A549 (cell line): ENCODE measurements at regions not wholly inside any gene's neighbourhood (a gene's known extent, or its start where the extent isn't known, plus 50 kb on each side); places are given as distances from the start of the nearest gene placed in this dataset.

Experiments used
- ATAC-seq, 2 experiments: fragments of 200-7000 bp in 1 of 2; fragments of >200 bp in 1 of 2; cut with Nextera tagmentation in 1 of 2; cut with Tn5 transposase in 1 of 2; 3 replicates each; pipeline versions ENCODE4 v1.8.0 to v1.9.1; 2018 to 2020; ENCODE audit warnings: mild to moderate bottlenecking in 1 of 2, moderate library complexity in 1 of 2
- CTCF ChIA-PET: fragments of 300-600 bp; sonication (Branson Sonifier 250); formaldehyde crosslinking; extraction: SDS; loops from one replicate; lab custom pipeline; 2021; ENCODE audit warnings: antibody characterized with exemption, inconsistent platforms; lab: Yijun Ruan, JAX
- POLR2A ChIA-PET: fragments of 350-600 bp; formaldehyde crosslinking; extraction: SDS; loops from one replicate; lab custom pipeline; 2021; ENCODE audit warnings: antibody characterized with exemption, inconsistent platforms; lab: Yijun Ruan, JAX
- DNase-seq, 2 experiments: peaks; one replicate each; pipeline versions ENCODE4 v3.0.0 to v3.0.0-alpha.2; 2011 to 2016; ENCODE audit warnings: low read depth in 1 of 2, low spot score in 1 of 2
- FAIRE-seq: peaks from 2 replicates; lab custom pipeline; 2011; peaks lifted over from hg19 to GRCh38; lab: Jason Lieb, UNC
- H3K27ac ChIP-seq, 2 experiments: fragments of >200 bp; sonication (Bioruptor Twin); formaldehyde crosslinking; 3 replicates each; pipeline ENCODE4 v1.5.1; 2016 to 2017
- H3K4me1 ChIP-seq: fragments of >200 bp; sonication (Bioruptor Twin); formaldehyde crosslinking; 3 replicates; pipeline ENCODE4 v1.6.1; 2016
- H3K4me2 ChIP-seq: fragments of >200 bp; sonication (Bioruptor Twin); formaldehyde crosslinking; 3 replicates; pipeline ENCODE4 v1.6.1; 2016
- H3K4me3 ChIP-seq: fragments of >200 bp; sonication (Bioruptor Twin); formaldehyde crosslinking; 3 replicates; pipeline ENCODE4 v1.5.1; 2016
- H3K9me3 ChIP-seq: fragments of >200 bp; sonication (Bioruptor Twin); formaldehyde crosslinking; 3 replicates; pipeline ENCODE4 v1.6.1; 2016
- CBX8 ChIP-seq: fragments of 200-600 bp; sonication (generic); IDR thresholded peaks from 2 replicates; pipeline ENCODE4 v1.6.1; 2016
- CEBPB ChIP-seq, 2 experiments: fragments of >200 bp in 1 of 2; sonication (Bioruptor Twin) in 1 of 2; formaldehyde crosslinking in 1 of 2; IDR thresholded peaks; 2 replicates each; pipeline ENCODE4 v1.6.1; 2012 to 2016
- CHD2 ChIP-seq: fragments of 150-350 bp; IDR thresholded peaks from 2 replicates; pipeline ENCODE4 v1.6.1; 2014; ENCODE audit warnings: low read length; ENCODE audit not compliant: partially characterized antibody
- CTCF ChIP-seq: fragments of >200 bp; sonication (Bioruptor Twin); formaldehyde crosslinking; IDR thresholded peaks from 3 replicates; pipeline ENCODE4 v1.5.1; 2016
- EHF ChIP-seq: fragments of 250-450 bp; sonication (Bioruptor Pico); IDR thresholded peaks from 2 replicates; pipeline ENCODE4 v1.5.0; 2020; ENCODE audit warnings: mild to moderate bottlenecking
- ELK1 ChIP-seq: fragments of 150-350 bp; IDR thresholded peaks from 2 replicates; pipeline ENCODE4 v1.6.1; 2014; ENCODE audit warnings: low read depth, mild to moderate bottlenecking, low read length
- EP300 ChIP-seq, 2 experiments: fragments of >200 bp; sonication (Bioruptor Twin); formaldehyde crosslinking; IDR thresholded peaks; 2 replicates in 1 of 2; 3 replicates in 1 of 2; pipeline ENCODE4 v1.6.1; 2016 to 2017
- ESRRA ChIP-seq: fragments of 150-350 bp; IDR thresholded peaks from 2 replicates; pipeline ENCODE4 v1.6.1; 2014; ENCODE audit warnings: mild to moderate bottlenecking, low read length, borderline replicate concordance
- FOSB ChIP-seq: fragments of 250-450 bp; sonication (Bioruptor Pico); IDR thresholded peaks from 2 replicates; pipeline ENCODE4 v1.5.0; 2020; ENCODE audit warnings: mild to moderate bottlenecking, moderate library complexity
- FOXS1 ChIP-seq: fragments of 250-450 bp; sonication (Bioruptor Pico); IDR thresholded peaks from 2 replicates; pipeline ENCODE4 v1.5.0; 2020; ENCODE audit warnings: mild to moderate bottlenecking, moderate library complexity
- HES2 ChIP-seq: fragments of >200 bp; sonication (Bioruptor Twin); formaldehyde crosslinking; IDR thresholded peaks from 2 replicates; pipeline ENCODE4 v1.6.1; 2016
- HEYL ChIP-seq: fragments of 250-450 bp; sonication (Bioruptor Pico); IDR thresholded peaks from 2 replicates; pipeline ENCODE4 v1.8.0; 2021; ENCODE audit warnings: mild to moderate bottlenecking, moderate library complexity
- HOXB13 ChIP-seq: fragments of 250-450 bp; sonication (Bioruptor Pico); IDR thresholded peaks from 2 replicates; pipeline ENCODE4 v1.5.0; 2020; ENCODE audit warnings: low read depth, mild to moderate bottlenecking, moderate library complexity
- JUN ChIP-seq, 2 experiments: fragments of >200 bp; sonication (Bioruptor Twin); formaldehyde crosslinking; IDR thresholded peaks; 2 replicates in 1 of 2; 3 replicates in 1 of 2; pipeline ENCODE4 v1.6.1; 2016 to 2017
- KDM1A ChIP-seq: fragments of 200-600 bp; sonication (generic); IDR thresholded peaks from 2 replicates; pipeline ENCODE4 v1.6.1; 2016; ENCODE audit warnings: low read depth, mild to moderate bottlenecking
- KDM5A ChIP-seq: fragments of 200-600 bp; sonication (generic); IDR thresholded peaks from 2 replicates; pipeline ENCODE4 v1.6.1; 2016; ENCODE audit warnings: antibody characterized with exemption, mild to moderate bottlenecking
- MAFK ChIP-seq: fragments of 450-650 bp; IDR thresholded peaks from 2 replicates; pipeline ENCODE4 v1.6.1; 2014; ENCODE audit not compliant: partially characterized antibody
- MAZ ChIP-seq: fragments of 150-350 bp; IDR thresholded peaks from 2 replicates; pipeline ENCODE4 v1.6.1; 2014; ENCODE audit warnings: antibody characterized with exemption, low read depth, low read length, borderline replicate concordance
- NFE2L2 ChIP-seq: fragments of 150-350 bp; conservative IDR thresholded peaks from 2 replicates; pipeline ENCODE4 v1.6.1; 2014; ENCODE audit warnings: low read length
- NPAS2 ChIP-seq: fragments of 250-450 bp; sonication (Bioruptor Pico); IDR thresholded peaks from 2 replicates; pipeline ENCODE4 v1.8.0; 2022; ENCODE audit warnings: mild to moderate bottlenecking, moderate library complexity, borderline replicate concordance
- PHF8 ChIP-seq: fragments of 200-600 bp; sonication (generic); IDR thresholded peaks from 2 replicates; pipeline ENCODE4 v1.6.1; 2016; ENCODE audit warnings: low read depth, mild to moderate bottlenecking, antibody characterized with exemption, moderate library complexity, borderline replicate concordance
- POLR2AphosphoS2 ChIP-seq: conservative IDR thresholded peaks from 2 replicates; pipeline ENCODE4 v1.6.1; 2012; ENCODE audit warnings: low read length, improper control_type of control experiment, inconsistent platforms
- RAD21 ChIP-seq, 2 experiments: fragments of >200 bp in 1 of 2; sonication (Bioruptor Twin) in 1 of 2; formaldehyde crosslinking in 1 of 2; IDR thresholded peaks in 1 of 2; conservative IDR thresholded peaks in 1 of 2; 2 replicates in 1 of 2; 3 replicates in 1 of 2; pipeline ENCODE4 v1.6.1; 2012 to 2018; ENCODE audit warnings: inconsistent platforms in 1 of 2
- RFX5 ChIP-seq: fragments of 450-650 bp; IDR thresholded peaks from 2 replicates; pipeline ENCODE4 v1.7.1; 2014; ENCODE audit warnings: antibody characterized with exemption, mild to moderate bottlenecking, moderate library complexity
- TFCP2L1 ChIP-seq: fragments of 250-450 bp; sonication (Bioruptor Pico); IDR thresholded peaks from 2 replicates; pipeline ENCODE4 v1.5.0; 2021; ENCODE audit warnings: mild to moderate bottlenecking
- ZNF302 ChIP-seq: fragments of 250-450 bp; sonication (Bioruptor Pico); IDR thresholded peaks from 2 replicates; pipeline ENCODE4 v1.9.0; 2021; ENCODE audit warnings: inconsistent platforms, mild to moderate bottlenecking, moderate library complexity
- ZSCAN20 ChIP-seq: fragments of 250-450 bp; sonication (Bioruptor Pico); IDR thresholded peaks from 2 replicates; pipeline ENCODE4 v1.8.0; 2022; ENCODE audit warnings: mild to moderate bottlenecking, moderate library complexity
- TF ChIP-seq, protein P1 (sequence below): IDR thresholded peaks from 2 replicates; pipeline ENCODE4 v1.6.1; 2012
- TF ChIP-seq, protein P2 (sequence below): IDR thresholded peaks from 2 replicates; pipeline ENCODE4 v1.6.1; 2012

- TF ChIP-seq ELK1 (no peak), NPAS2 (CRISPR knock-in tag) (no peak), RAD21 (conservative IDR thresholded peaks at IDR 0.05 in 1 of 2, IDR thresholded peaks at IDR 0.05 in 1 of 2) (no peak), JUN (IDR thresholded peaks at IDR 0.05) (no peak)
These were observed 368.0 kb downstream of the GBA3 start (continued) for GRCh38 chr4:23060776-23061175.

GRCh38 chr4:23058165-23058776 lies 365.5 kb downstream of the GBA3 start:
- ATAC-seq: no peak
- CTCF ChIA-PET: no interaction called here
- Histone ChIP-seq H3K27ac (no peak overlapping the region), H3K4me3 (no peak overlapping the region), H3K9me3 (no peaks in the 10 kb centered on the region), H3K4me1 (no peaks in the 10 kb centered on the region), H3K4me2 (no peak overlapping the region)
- no peak for FAIRE-seq
- POLR2A ChIA-PET: no interaction called here
- DNase-seq: no peak
- TF ChIP-seq CBX8 (no peak), ZSCAN20 (CRISPR knock-in tag) (no peak), FOSB (CRISPR knock-in tag) (no peak), KDM5A (no peak), CHD2 (no peak), PHF8 (no peak), TFCP2L1 (CRISPR knock-in tag) (no peak), CTCF (no peak), NFE2L2 (no peak), HES2 (no peak), CEBPB (IDR thresholded peaks at IDR 0.05) (no peak), RFX5 (no peak), ESRRA (no peak), EHF (CRISPR knock-in tag) (no peak), FOXS1 (CRISPR knock-in tag) (no peak)
- TF ChIP-seq, protein P1, sequence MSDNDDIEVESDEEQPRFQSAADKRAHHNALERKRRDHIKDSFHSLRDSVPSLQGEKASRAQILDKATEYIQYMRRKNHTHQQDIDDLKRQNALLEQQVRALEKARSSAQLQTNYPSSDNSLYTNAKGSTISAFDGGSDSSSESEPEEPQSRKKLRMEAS: no peak
- TF ChIP-seq, protein P2, sequence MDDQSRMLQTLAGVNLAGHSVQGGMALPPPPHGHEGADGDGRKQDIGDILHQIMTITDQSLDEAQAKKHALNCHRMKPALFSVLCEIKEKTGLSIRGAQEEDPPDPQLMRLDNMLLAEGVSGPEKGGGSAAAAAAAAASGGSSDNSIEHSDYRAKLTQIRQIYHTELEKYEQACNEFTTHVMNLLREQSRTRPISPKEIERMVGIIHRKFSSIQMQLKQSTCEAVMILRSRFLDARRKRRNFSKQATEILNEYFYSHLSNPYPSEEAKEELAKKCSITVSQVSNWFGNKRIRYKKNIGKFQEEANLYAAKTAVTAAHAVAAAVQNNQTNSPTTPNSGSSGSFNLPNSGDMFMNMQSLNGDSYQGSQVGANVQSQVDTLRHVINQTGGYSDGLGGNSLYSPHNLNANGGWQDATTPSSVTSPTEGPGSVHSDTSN: no peak

GRCh38 chr4:23041501-23041900 lies 348.8 kb downstream of the GBA3 start:
- no peak for FAIRE-seq
- Histone ChIP-seq H3K4me2 (no peak overlapping the region), H3K4me3 (no peak overlapping the region), H3K9me3 (no peaks in the 10 kb centered on the region), H3K27ac (no peak overlapping the region), H3K4me1 (no peaks in the 10 kb centered on the region)
- ChIA-PET CTCF (no interaction called here), POLR2A (no interaction called here)
- DNase-seq: no peak
- no peak for ATAC-seq
- no peak for TF ChIP-seq TFCP2L1 (CRISPR knock-in tag)
- no peak for TF ChIP-seq HES2
- no peak for TF ChIP-seq FOSB (CRISPR knock-in tag)
- TF ChIP-seq NFE2L2: no peak
- no peak for TF ChIP-seq KDM1A
- TF ChIP-seq MAZ: no peak
- TF ChIP-seq NPAS2 (CRISPR knock-in tag): no peak
- no peak for TF ChIP-seq CTCF
- TF ChIP-seq CBX8: no peak
- TF ChIP-seq ZSCAN20 (CRISPR knock-in tag): no peak
- no peak for TF ChIP-seq MAFK
- TF ChIP-seq ZNF302 (CRISPR knock-in tag): no peak
- no peak for TF ChIP-seq HEYL (CRISPR knock-in tag)
- no peak for TF ChIP-seq POLR2AphosphoS2
- no peak for TF ChIP-seq EP300 (IDR thresholded peaks at IDR 0.05)
- TF ChIP-seq HOXB13: no peak
- no peak for TF ChIP-seq CHD2
